ENCODE measurements at regions not wholly inside any gene's neighbourhood (a gene's known extent, or its start where the extent isn't known, plus 50 kb on each side); places are given as distances from the start of the nearest gene placed in this dataset.

DNA sequence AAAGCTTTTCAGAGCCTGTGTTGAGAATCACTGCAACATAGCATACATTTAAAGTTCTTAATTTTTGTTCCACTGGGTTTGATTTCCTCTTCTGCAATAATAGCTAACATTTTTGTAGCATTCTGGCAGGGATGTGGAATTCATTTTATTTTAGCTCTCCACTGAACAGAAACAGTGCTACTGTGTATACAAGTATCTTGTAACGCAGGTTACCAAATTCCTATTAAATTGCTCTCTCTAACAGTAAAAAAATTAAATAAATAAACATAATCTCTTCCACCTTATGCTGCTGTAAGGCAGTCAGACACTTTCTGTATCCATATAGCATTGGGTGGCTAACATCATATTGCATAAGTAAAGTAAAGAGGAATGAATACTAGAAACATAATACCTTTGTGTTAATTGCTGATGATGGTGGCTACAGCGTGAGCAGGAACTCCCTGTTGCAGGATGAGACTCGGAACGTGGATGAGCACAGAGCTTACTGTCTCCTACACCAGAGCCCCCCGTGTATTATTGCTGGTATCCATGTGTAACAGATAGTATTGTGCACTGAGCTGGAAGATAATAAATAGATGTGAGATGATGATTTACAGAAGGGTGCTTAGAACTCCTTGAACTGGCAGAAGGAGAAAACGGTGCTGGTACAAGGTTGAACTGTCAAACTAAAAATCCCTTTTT lies 276.9 kb upstream of the SNX7 start:
- TF ChIP-seq, protein P1, sequence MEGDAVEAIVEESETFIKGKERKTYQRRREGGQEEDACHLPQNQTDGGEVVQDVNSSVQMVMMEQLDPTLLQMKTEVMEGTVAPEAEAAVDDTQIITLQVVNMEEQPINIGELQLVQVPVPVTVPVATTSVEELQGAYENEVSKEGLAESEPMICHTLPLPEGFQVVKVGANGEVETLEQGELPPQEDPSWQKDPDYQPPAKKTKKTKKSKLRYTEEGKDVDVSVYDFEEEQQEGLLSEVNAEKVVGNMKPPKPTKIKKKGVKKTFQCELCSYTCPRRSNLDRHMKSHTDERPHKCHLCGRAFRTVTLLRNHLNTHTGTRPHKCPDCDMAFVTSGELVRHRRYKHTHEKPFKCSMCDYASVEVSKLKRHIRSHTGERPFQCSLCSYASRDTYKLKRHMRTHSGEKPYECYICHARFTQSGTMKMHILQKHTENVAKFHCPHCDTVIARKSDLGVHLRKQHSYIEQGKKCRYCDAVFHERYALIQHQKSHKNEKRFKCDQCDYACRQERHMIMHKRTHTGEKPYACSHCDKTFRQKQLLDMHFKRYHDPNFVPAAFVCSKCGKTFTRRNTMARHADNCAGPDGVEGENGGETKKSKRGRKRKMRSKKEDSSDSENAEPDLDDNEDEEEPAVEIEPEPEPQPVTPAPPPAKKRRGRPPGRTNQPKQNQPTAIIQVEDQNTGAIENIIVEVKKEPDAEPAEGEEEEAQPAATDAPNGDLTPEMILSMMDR (IDR thresholded peaks at IDR 0.05) = no peak
- TF ChIP-seq POLR2A (IDR thresholded peaks at IDR 0.05) = no peak
- no peaks in the 10 kb centered on the region for H3K27me3 ChIP-seq
- H3K9me3 ChIP-seq = no peaks in the 10 kb centered on the region
- intact Hi-C loops (cut with DNase I; ENCODE audit: low total_unique reads) = no loop called here
- H3K4me3 ChIP-seq = no peak overlapping the region
- 56 to 68% methylated on average over 6 of the region's 6 CpGs for WGBS, 2 donors
- H3K27ac ChIP-seq = no peak overlapping the region
- no peaks in the 10 kb centered on the region for H3K4me1 ChIP-seq
- H3K36me3 ChIP-seq (ENCODE audit: low read depth, missing control alignments) = no peaks in the 10 kb centered on the region
- DNase-seq = no peak

DNA sequence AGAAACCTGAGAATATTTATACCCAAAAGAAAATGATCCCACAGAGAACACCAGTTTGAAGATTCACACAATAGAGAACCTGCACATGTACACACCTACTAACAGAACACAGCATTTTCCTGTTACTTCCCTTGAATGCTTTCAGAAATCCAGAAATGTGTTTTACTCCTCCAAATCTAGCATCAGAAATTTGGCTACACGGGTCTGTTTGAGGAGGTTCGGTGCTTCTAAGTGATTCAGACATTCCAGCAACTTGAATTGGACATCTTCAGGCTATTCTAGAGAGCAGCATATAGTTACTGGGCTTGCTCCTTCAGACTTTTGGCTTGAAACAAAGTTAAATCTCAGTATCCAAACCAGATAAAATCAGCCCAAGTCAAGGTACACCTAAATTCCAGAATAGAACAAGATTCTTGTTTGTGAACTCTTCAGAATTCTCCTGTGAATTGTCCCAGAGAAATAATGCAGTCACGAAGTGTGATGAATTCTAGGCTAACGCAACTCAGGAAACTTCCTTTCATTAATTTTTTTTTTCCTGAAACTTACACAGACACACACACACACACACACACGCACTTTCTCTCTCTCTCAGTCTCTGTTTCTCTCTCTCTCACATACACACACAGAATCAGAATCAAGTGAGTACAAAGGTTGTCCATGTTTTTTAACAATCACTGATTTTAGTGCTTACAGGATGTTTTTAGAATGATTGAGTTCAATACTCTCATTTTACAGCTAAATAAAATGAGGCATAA lies 278.4 kb upstream of the SNX7 start:
- 61 to 63% methylated on average over 5 of the region's 5 CpGs for WGBS, 2 donors
- DNase-seq = no peak
- Histone ChIP-seq H3K4me1 (no peaks in the 10 kb centered on the region), H3K4me3 (no peak overlapping the region), H3K9me3 (no peaks in the 10 kb centered on the region), H3K27ac (no peak overlapping the region), H3K27me3 (no peaks in the 10 kb centered on the region), H3K36me3 (ENCODE audit: low read depth, missing control alignments) (no peaks in the 10 kb centered on the region)
- TF ChIP-seq, protein P1 (IDR thresholded peaks at IDR 0.05) = no peak
- no peak for TF ChIP-seq POLR2A (IDR thresholded peaks at IDR 0.05)
- intact Hi-C loops (cut with DNase I; ENCODE audit: low total_unique reads) = no loop called here

DNA sequence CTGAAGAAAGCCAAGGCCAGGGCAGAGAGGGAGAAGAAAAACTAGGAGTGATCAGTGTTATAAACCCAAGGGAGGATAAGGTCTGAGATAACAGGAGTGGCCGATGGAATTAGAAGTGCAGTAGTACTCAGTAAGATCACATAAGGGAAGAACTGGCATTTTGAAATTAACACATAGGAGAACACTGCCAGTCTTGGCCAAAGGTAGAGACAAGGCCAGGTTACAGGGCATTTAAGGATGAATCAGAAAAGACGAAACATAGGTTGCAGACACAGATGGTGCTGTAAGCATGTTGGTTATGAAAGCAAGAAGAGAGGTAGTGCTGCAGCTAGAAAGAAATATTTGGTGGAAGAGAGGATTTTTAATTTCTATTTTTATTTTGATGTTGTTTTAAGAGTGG lies 278.9 kb upstream of the SNX7 start:
- no peak overlapping the region for H3K27ac ChIP-seq

DNA sequence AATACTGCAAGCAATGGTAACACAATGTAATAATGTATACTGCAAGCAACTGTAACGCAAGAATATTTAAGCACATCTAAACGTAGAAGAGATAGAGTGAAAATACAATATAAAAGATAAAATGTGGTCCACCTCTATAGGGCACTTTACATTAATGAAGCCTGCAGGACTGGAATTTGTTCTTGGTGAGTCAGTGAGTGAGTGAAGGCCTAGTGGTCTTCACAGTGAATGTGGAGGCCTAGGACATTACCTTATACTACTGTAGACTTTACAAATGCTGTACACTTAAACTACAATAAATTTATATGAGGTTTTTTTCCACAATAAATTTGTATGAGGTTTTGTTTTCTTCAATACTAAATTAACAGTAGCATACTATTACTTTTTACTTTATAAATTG lies 287.4 kb upstream of the SNX7 start:
- DNase-seq = no peak
- Histone ChIP-seq H3K9me3 (no peaks in the 10 kb centered on the region), H3K36me3 (ENCODE audit: low read depth, missing control alignments) (no peaks in the 10 kb centered on the region), H3K27ac (no peak overlapping the region), H3K4me3 (no peak overlapping the region), H3K27me3 (no peaks in the 10 kb centered on the region), H3K4me1 (no peaks in the 10 kb centered on the region)
- intact Hi-C loops (cut with DNase I; ENCODE audit: low total_unique reads) = no loop called here
- WGBS, 2 donors = 91 to 94% methylated on average over 2 of the region's 2 CpGs
- no peak for TF ChIP-seq POLR2A (IDR thresholded peaks at IDR 0.05)
- TF ChIP-seq, protein P1 (IDR thresholded peaks at IDR 0.05) = no peak

More for the DNA sequence above, 278.9 kb upstream of the SNX7 start:
- WGBS, 2 donors = 76 to 79% methylated on average over 2 of the region's 2 CpGs
- Histone ChIP-seq H3K4me3 (no peak overlapping the region), H3K4me1 (no peaks in the 10 kb centered on the region), H3K36me3 (ENCODE audit: low read depth, missing control alignments) (no peaks in the 10 kb centered on the region), H3K9me3 (no peaks in the 10 kb centered on the region), H3K27me3 (no peaks in the 10 kb centered on the region)
- intact Hi-C loops (cut with DNase I; ENCODE audit: low total_unique reads) = no loop called here
- DNase-seq = no peak
- TF ChIP-seq, protein P1 (IDR thresholded peaks at IDR 0.05) = no peak
- no peak for TF ChIP-seq POLR2A (IDR thresholded peaks at IDR 0.05)
